ENCODE measurements at regions not wholly inside any gene's neighbourhood (a gene's known extent, or its start where the extent isn't known, plus 50 kb on each side); places are given as distances from the start of the nearest gene placed in this dataset.

- no peak for TF ChIP-seq FOXA2 (IDR thresholded peaks at IDR 0.05)
Observed at GRCh38 chr3:137285924-137286323, 328.1 kb downstream of the IL20RB start (continued).

- Histone ChIP-seq H3K4me1 (ENCODE audit: control insufficient read depth in 4 of 4, insufficient read depth in 4 of 4, low read length in 3 of 4) (no peaks in the 10 kb centered on the region), H3K27ac (ENCODE audit: low read depth in 1 of 2, low read length in 2 of 2) (no peak overlapping the region), H3K36me3 (ENCODE audit: control insufficient read depth in 4 of 4, insufficient read depth in 3 of 4, low read depth in 1 of 4, low read length in 3 of 4) (no peaks in the 10 kb centered on the region), H3K27me3 (ENCODE audit: control insufficient read depth in 4 of 4, insufficient read depth in 4 of 4, low read length in 3 of 4) (no peaks in the 10 kb centered on the region), H3K9ac (ENCODE audit: low read depth in 1 of 2, low read length in 2 of 2) (no peak overlapping the region), H3K9me3 (ENCODE audit: control insufficient read depth in 4 of 4, low read length in 3 of 4) (no peaks in the 10 kb centered on the region), H3K4me3 (ENCODE audit: low read depth in 1 of 3, low read length in 3 of 3) (no peak overlapping the region)
- TF ChIP-seq HNF4G (IDR thresholded peaks at IDR 0.05) (no peak), CTCF (IDR thresholded peaks at IDR 0.05; ENCODE audit: low read depth, low read length, missing input control) (no peak), RAD21 (IDR thresholded peaks at IDR 0.05) (no peak), TAF1 (conservative IDR thresholded peaks at IDR 0.05) (no peak), NR2F2 (IDR thresholded peaks at IDR 0.05) (no peak), SP1 (IDR thresholded peaks at IDR 0.05) (no peak), GABPA (IDR thresholded peaks at IDR 0.05 in 1 of 2, conservative IDR thresholded peaks at IDR 0.05 in 1 of 2) (no peak), JUND (IDR thresholded peaks at IDR 0.05) (no peak), FOXA1 (IDR thresholded peaks at IDR 0.05) (no peak), HNF4A (conservative IDR thresholded peaks at IDR 0.05) (no peak), ZBTB33 (IDR thresholded peaks at IDR 0.05) (no peak), RXRA (IDR thresholded peaks at IDR 0.05) (no peak), EGR1 (IDR thresholded peaks at IDR 0.05; ENCODE audit: low read depth in 2 of 2) (no peak), YY1 (IDR thresholded peaks at IDR 0.05) (no peak), FOXA2 (IDR thresholded peaks at IDR 0.05) (no peak), ATF3 (IDR thresholded peaks at IDR 0.05) (no peak)
- 85% methylated on average over 1 of the region's 1 CpG for WGBS
- no peak for DNase-seq (ENCODE audit: low spot score)
Observed at GRCh38 chr3:137293086-137293485, 335.3 kb downstream of the IL20RB start.

GRCh38 chr3:137294139-137294538 is 336.4 kb downstream of the IL20RB start:
- H3K36me3 ChIP-seq (ENCODE audit: control insufficient read depth in 4 of 4, insufficient read depth in 3 of 4, low read depth in 1 of 4, low read length in 3 of 4), result no peaks in the 10 kb centered on the region
- no peak for TF ChIP-seq HNF4A (conservative IDR thresholded peaks at IDR 0.05)
- TF ChIP-seq NR2F2 (IDR thresholded peaks at IDR 0.05), result no peak
- TF ChIP-seq TAF1 (conservative IDR thresholded peaks at IDR 0.05), result no peak
- TF ChIP-seq ZBTB33 (IDR thresholded peaks at IDR 0.05), result no peak
- no peak for TF ChIP-seq RXRA (IDR thresholded peaks at IDR 0.05)
- no peak for TF ChIP-seq HNF4G (IDR thresholded peaks at IDR 0.05)
- no peak for TF ChIP-seq GABPA (IDR thresholded peaks at IDR 0.05 in 1 of 2, conservative IDR thresholded peaks at IDR 0.05 in 1 of 2)
- TF ChIP-seq MAX (IDR thresholded peaks at IDR 0.05), result no peak
- TF ChIP-seq YY1 (IDR thresholded peaks at IDR 0.05), result no peak
- no peak for TF ChIP-seq FOXA2 (IDR thresholded peaks at IDR 0.05)
- no peak for TF ChIP-seq JUND (IDR thresholded peaks at IDR 0.05)

More at GRCh38 chr3:137294139-137294538, 336.4 kb downstream of the IL20RB start:
- no peak for DNase-seq (ENCODE audit: low spot score)
- H3K4me1 ChIP-seq (ENCODE audit: control insufficient read depth in 4 of 4, insufficient read depth in 4 of 4, low read length in 3 of 4), result no peaks in the 10 kb centered on the region
- H3K27ac ChIP-seq (ENCODE audit: low read depth in 1 of 2, low read length in 2 of 2), result no peak overlapping the region
- WGBS, result 79% methylated on average over 5 of the region's 5 CpGs
- no peaks in the 10 kb centered on the region for H3K27me3 ChIP-seq (ENCODE audit: control insufficient read depth in 4 of 4, insufficient read depth in 4 of 4, low read length in 3 of 4)
- no peaks in the 10 kb centered on the region for H3K9me3 ChIP-seq (ENCODE audit: control insufficient read depth in 4 of 4, low read length in 3 of 4)
- no peak overlapping the region for H3K9ac ChIP-seq (ENCODE audit: low read depth in 1 of 2, low read length in 2 of 2)
- no peak overlapping the region for H3K4me3 ChIP-seq (ENCODE audit: low read depth in 1 of 3, low read length in 3 of 3)

Data from liver (tissue), 8 donors.